HG03280 (cell line): ENCODE measurements at regions not wholly inside any gene's neighbourhood (a gene's known extent, or its start where the extent isn't known, plus 50 kb on each side); places are given as distances from the start of the nearest gene placed in this dataset.

ENCODE experiments used
- ATAC-seq: cut with Tn5 transposase; IDR thresholded peaks from one replicate; pipeline ENCODE4 v1.9.1; 2021; ENCODE audit warnings: mild to moderate bottlenecking, moderate library complexity; ENCODE audit not compliant: unreplicated experiment

GRCh38 chr5:23368393-23368792 lies 139.0 kb upstream of the PRDM9 start:
- ATAC-seq, result no peak

- no peak for ATAC-seq
Measured at GRCh38 chr5:23367874-23368273, 139.5 kb upstream of the PRDM9 start.

GRCh38 chr5:23353286-23353685 lies 154.1 kb upstream of the PRDM9 start:
- no peak for ATAC-seq

GRCh38 chr5:23352446-23352845 lies 155.0 kb upstream of the PRDM9 start:
- ATAC-seq, result no peak

GRCh38 chr5:23343121-23343520 lies 164.3 kb upstream of the PRDM9 start:
- ATAC-seq, result no peak

GRCh38 chr5:23332650-23333251 lies 174.7 kb upstream of the PRDM9 start:
- no peak for ATAC-seq

GRCh38 chr5:23330726-23331125 lies 176.7 kb upstream of the PRDM9 start:
- no peak for ATAC-seq

- ATAC-seq, result no peak
Measured at GRCh38 chr5:23319901-23320300, 187.5 kb upstream of the PRDM9 start.

- no peak for ATAC-seq
Measured at GRCh38 chr5:23318960-23319359, 188.4 kb upstream of the PRDM9 start.

GRCh38 chr5:23318166-23318565 lies 189.2 kb upstream of the PRDM9 start:
- no peak for ATAC-seq

- no peak for ATAC-seq
Measured at GRCh38 chr5:23316060-23316591, 191.3 kb upstream of the PRDM9 start.

- no peak for ATAC-seq
Measured at GRCh38 chr5:23314827-23315226, 192.6 kb upstream of the PRDM9 start.

- no peak for ATAC-seq
Measured at GRCh38 chr5:23305055-23305454, 202.4 kb upstream of the PRDM9 start.

GRCh38 chr5:23303836-23304235 lies 203.6 kb upstream of the PRDM9 start:
- ATAC-seq, result no peak

- ATAC-seq, result no peak
Measured at GRCh38 chr5:23303435-23303834, 204.0 kb upstream of the PRDM9 start.

- no peak for ATAC-seq
Measured at GRCh38 chr5:23302438-23302837, 205.0 kb upstream of the PRDM9 start.

- no peak for ATAC-seq
Measured at GRCh38 chr5:23289162-23289561, 218.2 kb upstream of the PRDM9 start.

- ATAC-seq, result no peak
Measured at GRCh38 chr5:23284656-23285055, 222.8 kb upstream of the PRDM9 start.

GRCh38 chr5:23274171-23274570 lies 233.2 kb upstream of the PRDM9 start:
- no peak for ATAC-seq

GRCh38 chr5:23269981-23270380 lies 237.4 kb upstream of the PRDM9 start:
- no peak for ATAC-seq

- ATAC-seq, result no peak
Measured at GRCh38 chr5:23268136-23268535, 239.3 kb upstream of the PRDM9 start.

GRCh38 chr5:23260621-23261020 lies 246.8 kb upstream of the PRDM9 start:
- no peak for ATAC-seq

- ATAC-seq, result no peak
Measured at GRCh38 chr5:23257656-23258055, 249.8 kb upstream of the PRDM9 start.
